Activated naive CD8-positive, alpha-beta T cell treated with anti-CD3 and anti-CD28 coated beads, Interleukin-2, amount 50 U/mL, for 24 hours (primary cell): ENCODE measurements at regions not wholly inside any gene's neighbourhood (a gene's known extent, or its start where the extent isn't known, plus 50 kb on each side); places are given as distances from the start of the nearest gene placed in this dataset.
"Not testable (repeated sequence)": the region's sequence is repeated elsewhere in the genome, so short reads cannot be mapped to it uniquely, and the experiment has no call there.

Source experiments
- ATAC-seq: fragments of 150-1000 bp; cut with Tn5 transposase; one replicate; pipeline ENCODE4 v1.10.0; 2021
- DNase-seq: peaks from one replicate; pipeline ENCODE4 v3.0.0; 2021
- H3K27ac Mint-ChIP-seq: one replicate; pipeline ENCODE4 v1.8.0; 2021; ENCODE audit warnings: mild to moderate bottlenecking, mixed read lengths
- H3K27me3 Mint-ChIP-seq: one replicate; pipeline ENCODE4 v1.8.0; 2021; ENCODE audit warnings: mixed read lengths
- H3K36me3 Mint-ChIP-seq: one replicate; pipeline ENCODE4 v1.8.0; 2021; ENCODE audit warnings: low read depth, mixed read lengths
- H3K4me1 Mint-ChIP-seq: one replicate; pipeline ENCODE4 v1.8.0; 2021; ENCODE audit warnings: mixed read lengths
- H3K4me3 Mint-ChIP-seq: one replicate; pipeline ENCODE4 v1.8.0; 2021; ENCODE audit warnings: mild to moderate bottlenecking, moderate library complexity, mixed read lengths
- H3K9me3 Mint-ChIP-seq: one replicate; pipeline ENCODE4 v1.8.0; 2021; ENCODE audit warnings: mixed read lengths

DNA sequence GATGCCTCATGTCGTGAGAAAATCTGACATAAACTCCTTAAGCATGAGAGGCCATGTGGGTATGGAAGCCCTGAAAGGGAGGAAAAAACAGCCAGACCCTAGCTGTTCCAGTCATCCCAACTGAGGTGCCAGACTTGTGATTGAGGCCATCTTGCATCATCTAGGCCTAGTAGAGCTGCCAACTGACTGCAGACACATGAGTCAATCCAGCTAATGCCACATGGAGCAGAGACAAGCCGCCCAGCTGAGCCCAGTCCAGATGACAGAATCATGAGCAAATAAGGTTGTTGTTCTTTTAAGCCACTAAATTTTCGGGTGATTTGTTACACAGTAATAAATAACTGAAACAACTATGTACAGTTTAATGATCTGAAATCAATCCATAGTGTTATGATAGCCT lies 680.9 kb downstream of the MAFB start:
- Mint-ChIP-seq H3K27ac (no peak overlapping the region), H3K4me3 (no peak overlapping the region), H3K27me3 (no peaks in the 10 kb centered on the region), H3K9me3 (peaks cover 4% of the 10 kb centered on the region), H3K36me3 (no peaks in the 10 kb centered on the region), H3K4me1 (no peaks in the 10 kb centered on the region)
- no peak for ATAC-seq
- DNase-seq, result no peak

GRCh38 chr20:40006168-40006860 lies 682.7 kb downstream of the MAFB start:
- ATAC-seq (no peak), DNase-seq (no peak)
- no peak overlapping the region for H3K4me3 Mint-ChIP-seq

GRCh38 chr20:40004092-40004491 lies 684.9 kb downstream of the MAFB start:
- not testable (repeated sequence) for ATAC-seq, H3K9me3 Mint-ChIP-seq, H3K4me3 Mint-ChIP-seq, H3K27ac Mint-ChIP-seq, H3K4me1 Mint-ChIP-seq, DNase-seq, H3K27me3 Mint-ChIP-seq, H3K36me3 Mint-ChIP-seq

More at GRCh38 chr20:40006168-40006860, 682.7 kb downstream of the MAFB start:
- Mint-ChIP-seq H3K27ac (no peak overlapping the region), H3K9me3 (no peaks in the 10 kb centered on the region), H3K4me1 (no peaks in the 10 kb centered on the region), H3K36me3 (no peaks in the 10 kb centered on the region), H3K27me3 (no peaks in the 10 kb centered on the region)

DNA sequence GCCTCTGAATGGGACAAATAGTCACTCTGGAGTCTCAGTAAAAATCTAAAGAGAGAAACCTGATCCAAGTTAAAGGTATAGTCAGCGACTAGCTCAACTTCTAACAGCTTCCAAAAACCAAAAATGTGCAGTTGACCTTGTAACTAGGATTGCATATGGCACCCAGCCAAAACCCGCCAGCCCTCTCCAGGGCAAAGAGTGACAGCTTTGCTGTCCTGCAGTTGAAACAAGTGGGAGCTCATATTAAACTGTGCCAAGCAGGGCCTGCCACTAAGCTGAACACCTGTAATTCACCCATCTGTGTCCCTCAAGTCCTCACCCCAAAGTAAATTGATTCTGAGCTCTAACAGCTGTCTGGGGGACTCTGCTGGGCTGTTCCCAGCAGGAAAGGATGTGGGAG lies 695.3 kb downstream of the MAFB start:
- Mint-ChIP-seq H3K4me3 (no peak overlapping the region), H3K36me3 (no peaks in the 10 kb centered on the region), H3K4me1 (no peaks in the 10 kb centered on the region), H3K27ac (no peak overlapping the region), H3K27me3 (no peaks in the 10 kb centered on the region), H3K9me3 (peaks cover 17% of the 10 kb centered on the region)
- ATAC-seq, result no peak
- no peak for DNase-seq

- H3K27ac Mint-ChIP-seq, result no peak overlapping the region
- H3K36me3 Mint-ChIP-seq, result no peaks in the 10 kb centered on the region
- H3K4me1 Mint-ChIP-seq, result no peaks in the 10 kb centered on the region
- no peak for DNase-seq
- no peak for ATAC-seq
- H3K4me3 Mint-ChIP-seq, result no peak overlapping the region
- H3K9me3 Mint-ChIP-seq, result peaks cover 13% of the 10 kb centered on the region
- H3K27me3 Mint-ChIP-seq, result no peaks in the 10 kb centered on the region
Observed at GRCh38 chr20:39990692-39991091, 698.3 kb downstream of the MAFB start.

- no peak for ATAC-seq
- H3K4me3 Mint-ChIP-seq, result no peak overlapping the region
- peaks cover 2% of the 10 kb centered on the region for H3K27me3 Mint-ChIP-seq
- H3K9me3 Mint-ChIP-seq, result peaks cover 13% of the 10 kb centered on the region
- H3K4me1 Mint-ChIP-seq, result no peaks in the 10 kb centered on the region
- DNase-seq, result no peak
- H3K36me3 Mint-ChIP-seq, result no peaks in the 10 kb centered on the region
- no peak overlapping the region for H3K27ac Mint-ChIP-seq
Observed at GRCh38 chr20:39988991-39989390, 700.0 kb downstream of the MAFB start.

GRCh38 chr20:39986173-39986904 lies 702.7 kb downstream of the MAFB start:
- H3K4me3 Mint-ChIP-seq, result no peak overlapping the region
- ATAC-seq (no peak), DNase-seq (no peak)
- H3K4me1 Mint-ChIP-seq, result no peaks in the 10 kb centered on the region
- H3K27me3 Mint-ChIP-seq, result peaks cover 2% of the 10 kb centered on the region
- H3K27ac Mint-ChIP-seq, result no peak overlapping the region
- H3K9me3 Mint-ChIP-seq, result peaks cover 13% of the 10 kb centered on the region
- no peaks in the 10 kb centered on the region for H3K36me3 Mint-ChIP-seq

DNA sequence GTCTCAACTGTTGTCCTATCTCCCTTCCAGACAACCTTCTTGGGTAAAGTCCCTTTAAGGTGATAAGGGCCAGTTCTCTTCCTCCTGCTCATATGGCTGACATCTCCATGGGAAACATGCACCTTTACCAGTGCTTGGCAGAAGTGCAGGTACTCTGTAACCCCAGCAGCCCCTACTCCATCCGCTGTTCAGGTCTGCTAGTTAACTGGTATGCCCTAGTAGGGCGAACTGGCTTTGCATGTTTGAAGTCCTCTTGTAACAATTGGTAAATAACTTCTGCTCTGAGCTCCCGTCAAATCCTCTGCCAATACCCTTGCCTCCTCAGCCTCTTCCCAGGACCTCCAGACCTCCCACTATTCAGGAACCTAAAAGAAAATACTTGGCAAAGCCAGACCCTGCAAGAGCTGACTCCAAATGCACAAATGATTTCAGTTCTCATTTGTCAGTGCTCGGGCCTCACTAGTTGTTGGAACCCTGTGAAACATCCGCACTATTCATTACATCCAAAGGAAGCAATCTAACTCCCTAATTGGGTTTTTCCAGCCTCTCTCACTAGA lies 703.7 kb downstream of the MAFB start:
- Mint-ChIP-seq H3K4me3 (no peak overlapping the region), H3K27ac (no peak overlapping the region), H3K27me3 (peaks cover 2% of the 10 kb centered on the region), H3K4me1 (no peaks in the 10 kb centered on the region), H3K36me3 (no peaks in the 10 kb centered on the region), H3K9me3 (peaks cover 9% of the 10 kb centered on the region)
- ATAC-seq (no peak), DNase-seq (no peak)

DNA sequence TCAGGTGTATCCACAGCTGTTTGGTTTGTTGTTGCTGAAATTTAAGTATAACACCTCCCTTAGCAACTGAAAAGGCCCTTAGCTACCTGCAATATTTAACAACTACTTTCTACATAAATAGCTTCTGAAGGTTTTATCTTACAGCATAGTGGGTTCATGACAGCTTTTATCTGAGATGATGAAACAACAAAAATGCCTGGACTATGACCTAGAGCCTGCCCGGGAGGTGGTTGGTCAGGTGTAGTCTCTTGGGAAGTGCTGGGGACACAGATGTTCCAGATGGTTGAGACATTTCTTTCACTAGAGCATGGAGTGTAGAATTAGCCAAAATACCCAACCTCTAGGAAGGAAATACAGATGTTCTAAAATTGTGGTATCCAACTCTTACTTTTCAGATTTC lies 705.4 kb downstream of the MAFB start:
- no peak overlapping the region for H3K27ac Mint-ChIP-seq
- peaks cover 2% of the 10 kb centered on the region for H3K27me3 Mint-ChIP-seq
- no peaks in the 10 kb centered on the region for H3K36me3 Mint-ChIP-seq
- no peaks in the 10 kb centered on the region for H3K4me1 Mint-ChIP-seq
- H3K4me3 Mint-ChIP-seq, result no peak overlapping the region
- DNase-seq (no peak), ATAC-seq (no peak)
- no peaks in the 10 kb centered on the region for H3K9me3 Mint-ChIP-seq

DNA sequence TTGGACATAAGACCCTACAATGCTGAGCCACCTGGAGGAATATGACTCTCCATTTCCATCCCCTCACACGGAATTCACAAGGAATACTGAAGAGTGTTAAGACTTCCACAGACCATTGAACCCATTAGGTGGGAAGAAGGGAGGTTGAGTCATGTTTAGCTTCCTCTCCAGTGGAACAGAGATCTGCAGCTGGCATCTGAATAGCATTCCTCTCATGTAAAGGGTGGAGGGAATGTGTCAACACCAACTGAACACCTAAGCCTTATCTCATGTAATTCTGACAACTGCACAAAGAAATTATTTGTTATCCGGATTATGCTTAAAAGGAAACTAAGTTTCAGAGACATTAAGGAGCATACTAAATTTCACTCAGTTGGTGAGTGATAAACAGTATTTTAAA lies 705.9 kb downstream of the MAFB start:
- Mint-ChIP-seq H3K4me1 (no peaks in the 10 kb centered on the region), H3K9me3 (no peaks in the 10 kb centered on the region), H3K4me3 (no peak overlapping the region), H3K36me3 (no peaks in the 10 kb centered on the region), H3K27me3 (peaks cover 2% of the 10 kb centered on the region), H3K27ac (no peak overlapping the region)
- DNase-seq (no peak), ATAC-seq (no peak)

GRCh38 chr20:39974966-39975501 lies 714.0 kb downstream of the MAFB start:
- no peak overlapping the region for H3K4me3 Mint-ChIP-seq
- peaks cover 15% of the 10 kb centered on the region for H3K9me3 Mint-ChIP-seq
- H3K4me1 Mint-ChIP-seq, result no peaks in the 10 kb centered on the region
- DNase-seq (no peak), ATAC-seq (no peak)
- peaks cover 2% of the 10 kb centered on the region for H3K27me3 Mint-ChIP-seq
- H3K27ac Mint-ChIP-seq, result no peak overlapping the region
- no peaks in the 10 kb centered on the region for H3K36me3 Mint-ChIP-seq

DNA sequence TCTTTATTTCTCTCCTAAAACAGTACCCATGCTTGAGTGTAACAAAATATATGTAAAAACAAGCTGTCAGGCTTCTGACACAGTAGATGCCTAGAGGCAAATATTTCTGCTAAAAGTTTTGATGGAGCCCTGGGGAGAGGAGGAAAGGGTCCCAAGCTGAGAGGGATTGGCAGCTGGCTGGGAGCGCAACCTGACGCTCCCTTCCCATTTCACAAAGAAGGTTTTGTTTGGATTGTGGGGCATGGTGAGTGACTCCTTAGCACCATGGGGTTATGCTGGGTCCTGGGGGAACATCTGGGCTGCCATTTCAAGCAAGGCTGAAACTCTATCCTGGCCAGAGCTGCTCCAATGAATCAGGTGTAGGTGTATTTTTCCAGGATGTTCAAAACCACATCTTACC lies 720.5 kb downstream of the MAFB start:
- DNase-seq (no peak), ATAC-seq (no peak)
- no peak overlapping the region for H3K4me3 Mint-ChIP-seq
- peaks cover 2% of the 10 kb centered on the region for H3K27me3 Mint-ChIP-seq
- H3K4me1 Mint-ChIP-seq, result no peaks in the 10 kb centered on the region
- peaks cover 23% of the 10 kb centered on the region for H3K9me3 Mint-ChIP-seq
- H3K27ac Mint-ChIP-seq, result no peak overlapping the region
- H3K36me3 Mint-ChIP-seq, result no peaks in the 10 kb centered on the region

GRCh38 chr20:39967806-39968205 lies 721.2 kb downstream of the MAFB start:
- peaks cover 23% of the 10 kb centered on the region for H3K9me3 Mint-ChIP-seq
- no peaks in the 10 kb centered on the region for H3K36me3 Mint-ChIP-seq
- no peak for ATAC-seq
- H3K4me3 Mint-ChIP-seq, result no peak overlapping the region
- no peak for DNase-seq
- H3K4me1 Mint-ChIP-seq, result no peaks in the 10 kb centered on the region
- peaks cover 2% of the 10 kb centered on the region for H3K27me3 Mint-ChIP-seq
- no peak overlapping the region for H3K27ac Mint-ChIP-seq

DNA sequence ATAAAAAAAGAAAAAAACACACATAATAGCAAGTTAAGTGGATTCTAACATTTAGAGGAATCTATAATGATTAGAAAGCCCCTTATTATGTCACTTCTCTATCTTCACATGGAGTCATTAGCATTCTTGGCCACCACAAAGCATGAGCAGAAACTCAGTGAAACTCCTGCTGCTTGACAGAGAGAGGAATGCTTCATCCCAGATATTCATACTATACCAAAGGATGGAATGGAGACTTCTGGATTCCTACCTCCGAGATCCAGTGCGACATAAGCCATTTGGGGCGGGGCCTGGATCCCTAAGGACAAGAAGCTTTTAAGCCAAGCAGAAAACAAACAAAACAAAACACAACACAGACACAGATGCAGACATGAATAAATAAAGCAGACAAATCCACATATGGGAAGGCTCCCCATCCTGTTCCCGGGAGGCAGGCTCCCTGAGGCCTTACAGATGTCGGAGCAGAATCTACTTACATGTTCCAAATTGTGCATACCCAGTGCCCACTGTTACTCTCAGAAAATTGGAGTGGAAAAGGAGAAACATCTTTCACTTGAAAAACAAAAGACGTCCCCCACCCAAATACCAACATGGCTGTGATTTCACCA lies 727.3 kb downstream of the MAFB start:
- DNase-seq (no peak), ATAC-seq (no peak)
- no peaks in the 10 kb centered on the region for H3K9me3 Mint-ChIP-seq
- no peak overlapping the region for H3K27ac Mint-ChIP-seq
- H3K36me3 Mint-ChIP-seq, result no peaks in the 10 kb centered on the region
- no peak overlapping the region for H3K4me3 Mint-ChIP-seq
- peaks cover 2% of the 10 kb centered on the region for H3K27me3 Mint-ChIP-seq
- no peaks in the 10 kb centered on the region for H3K4me1 Mint-ChIP-seq
